Dedifferentiated amniotic fluid mesenchymal stem cell (primary cell): ENCODE measurements at regions not wholly inside any gene's neighbourhood (a gene's known extent, or its start where the extent isn't known, plus 50 kb on each side); places are given as distances from the start of the nearest gene placed in this dataset.

Experiments used
- DNase-seq: peaks from one replicate; pipeline ENCODE4 v3.0.0-alpha.2; 2016; ENCODE audit errors: extremely low spot score

- peak; percentile 28 for DNase-seq
Measured at GRCh38 chr10:62545160-62546066, 171.2 kb downstream of the ZNF365 start.

- no peak for DNase-seq
Measured at GRCh38 chr10:62548686-62549085, 174.5 kb downstream of the ZNF365 start.

GRCh38 chr10:62550173-62550572 lies 176.0 kb downstream of the ZNF365 start:
- DNase-seq, result no peak

- peak; percentile 55 for DNase-seq
Measured at GRCh38 chr10:62554632-62555199, 180.5 kb downstream of the ZNF365 start.

- DNase-seq, result peak; percentile 48
Measured at GRCh38 chr10:62559481-62560200, 185.5 kb downstream of the ZNF365 start.

GRCh38 chr10:62560201-62560819 lies 186.1 kb downstream of the ZNF365 start:
- peak; percentile 91 for DNase-seq

- no peak for DNase-seq
Measured at GRCh38 chr10:62561151-62561550, 187.0 kb downstream of the ZNF365 start.

GRCh38 chr10:62562101-62562500 lies 187.9 kb downstream of the ZNF365 start:
- DNase-seq, result no peak

GRCh38 chr10:62562795-62563194 lies 188.6 kb downstream of the ZNF365 start:
- DNase-seq, result no peak

- DNase-seq, result no peak
Measured at GRCh38 chr10:62573929-62574328, 199.8 kb downstream of the ZNF365 start.

- no peak for DNase-seq
Measured at GRCh38 chr10:62577076-62577475, 202.9 kb downstream of the ZNF365 start.

GRCh38 chr10:62577666-62578291 lies 203.6 kb downstream of the ZNF365 start:
- peak; percentile 68 for DNase-seq

- no peak for DNase-seq
Measured at GRCh38 chr10:62578301-62578700, 204.1 kb downstream of the ZNF365 start.

- DNase-seq, result no peak
Measured at GRCh38 chr10:62578916-62579315, 204.7 kb downstream of the ZNF365 start.

GRCh38 chr10:62580396-62580795 lies 206.2 kb downstream of the ZNF365 start:
- no peak for DNase-seq

GRCh38 chr10:62581351-62581750 lies 207.2 kb downstream of the ZNF365 start:
- no peak for DNase-seq

- DNase-seq, result peak; percentile 45
Measured at GRCh38 chr10:62582101-62582705, 208.0 kb downstream of the ZNF365 start.

- DNase-seq, result peak; percentile 94
Measured at GRCh38 chr10:62582804-62583208, 208.6 kb downstream of the ZNF365 start.

GRCh38 chr10:62583876-62584615 lies 209.9 kb downstream of the ZNF365 start:
- peak; percentile 90 for DNase-seq

- DNase-seq, result no peak
Measured at GRCh38 chr10:62584731-62585130, 210.6 kb downstream of the ZNF365 start.
